Activated CD4-positive, alpha-beta T cell treated with anti-CD3 and anti-CD28 coated beads, Interleukin-2, amount 10 ng/mL, durations not matched to agents 7 days and 5 days (primary cell): ENCODE measurements at regions not wholly inside any gene's neighbourhood (a gene's known extent, or its start where the extent isn't known, plus 50 kb on each side); places are given as distances from the start of the nearest gene placed in this dataset.
"Not testable (repeated sequence)": the region's sequence is repeated elsewhere in the genome, so short reads cannot be mapped to it uniquely, and the experiment has no call there.

Source experiments
- CTCF ChIA-PET: fragments of 350-600 bp; sonication (Branson Sonifier 250); formaldehyde crosslinking; loops from one replicate; lab custom pipeline; 2021; ENCODE audit warnings: antibody characterized with exemption; lab: Charles Lee
- POLR2A ChIA-PET: fragments of 350-600 bp; sonication (Branson Sonifier 250); formaldehyde crosslinking; loops from one replicate; lab custom pipeline; 2021; ENCODE audit warnings: antibody characterized with exemption; lab: Charles Lee
- DNase-seq: peaks from one replicate; pipeline ENCODE4 v3.0.0-alpha.2; 2020
- H3K27ac Mint-ChIP-seq: one replicate; pipeline ENCODE4 v1.8.0; 2021; ENCODE audit warnings: mild to moderate bottlenecking, moderate library complexity, mixed read lengths
- H3K27me3 Mint-ChIP-seq: one replicate; pipeline ENCODE4 v1.8.0; 2021; ENCODE audit warnings: mixed read lengths
- H3K36me3 Mint-ChIP-seq: one replicate; pipeline ENCODE4 v1.8.0; 2021; ENCODE audit warnings: low read depth, mixed read lengths
- H3K4me1 Mint-ChIP-seq: one replicate; pipeline ENCODE4 v1.8.0; 2021; ENCODE audit warnings: mixed read lengths
- H3K4me3 Mint-ChIP-seq: one replicate; pipeline ENCODE4 v1.8.0; 2021; ENCODE audit warnings: mild to moderate bottlenecking, moderate library complexity, mixed read lengths
- H3K9me3 Mint-ChIP-seq: one replicate; pipeline ENCODE4 v1.8.0; 2021; ENCODE audit warnings: mixed read lengths

DNA sequence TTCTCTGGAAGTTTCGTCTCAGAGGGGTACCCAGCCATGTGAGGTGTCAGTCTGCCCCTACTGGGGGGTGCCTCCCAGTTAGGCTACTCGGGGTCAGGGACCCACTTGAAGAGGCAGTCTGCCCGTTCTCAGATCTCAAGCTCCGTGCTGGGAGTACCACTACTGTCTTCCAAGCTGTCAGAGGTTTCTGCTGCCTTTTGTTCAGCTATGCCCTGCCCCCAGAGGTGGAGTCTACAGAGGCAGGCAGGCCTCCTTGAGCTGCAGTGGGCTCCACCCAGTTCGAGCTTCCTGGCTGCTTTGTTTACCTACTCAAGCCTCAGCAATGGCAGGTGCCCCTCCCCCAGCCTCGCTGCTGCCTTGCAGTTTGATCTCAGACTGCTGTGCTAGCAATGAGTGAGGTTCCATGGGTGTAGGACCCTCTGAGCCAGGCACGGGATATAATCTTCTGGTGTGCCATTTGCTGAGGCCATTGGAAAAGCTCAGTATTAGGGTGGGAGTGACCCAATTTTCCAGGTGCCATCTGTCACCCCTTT is 71.0 kb upstream of the SH3GLB1 start:
- CTCF ChIA-PET, H3K4me3 Mint-ChIP-seq: not testable (repeated sequence)

DNA sequence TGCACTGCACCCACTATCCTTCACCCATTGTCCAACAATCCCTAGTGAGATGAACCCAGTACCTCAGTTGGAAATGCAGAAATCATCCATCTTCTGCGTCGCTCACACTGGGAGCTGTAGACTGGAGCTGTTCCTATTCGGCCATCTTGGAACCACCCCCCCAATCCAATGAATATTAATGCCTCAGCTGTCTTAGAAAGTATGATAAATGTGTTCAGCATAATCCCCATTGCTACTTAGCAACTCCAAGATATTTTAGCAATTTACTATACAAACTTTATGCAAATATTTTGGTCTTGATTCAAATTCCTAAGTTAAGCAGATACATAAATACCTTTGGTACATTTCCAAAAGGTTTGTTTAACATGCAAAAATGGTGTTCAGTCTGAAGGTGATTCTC is 70.5 kb upstream of the SH3GLB1 start:
- CTCF ChIA-PET, result no interaction called here
- no peak overlapping the region for H3K4me3 Mint-ChIP-seq

More for the DNA sequence above, 71.0 kb upstream of the SH3GLB1 start:
- H3K9me3 Mint-ChIP-seq, H3K27ac Mint-ChIP-seq, H3K4me1 Mint-ChIP-seq, H3K36me3 Mint-ChIP-seq, H3K27me3 Mint-ChIP-seq, DNase-seq, POLR2A ChIA-PET: not testable (repeated sequence)

DNA sequence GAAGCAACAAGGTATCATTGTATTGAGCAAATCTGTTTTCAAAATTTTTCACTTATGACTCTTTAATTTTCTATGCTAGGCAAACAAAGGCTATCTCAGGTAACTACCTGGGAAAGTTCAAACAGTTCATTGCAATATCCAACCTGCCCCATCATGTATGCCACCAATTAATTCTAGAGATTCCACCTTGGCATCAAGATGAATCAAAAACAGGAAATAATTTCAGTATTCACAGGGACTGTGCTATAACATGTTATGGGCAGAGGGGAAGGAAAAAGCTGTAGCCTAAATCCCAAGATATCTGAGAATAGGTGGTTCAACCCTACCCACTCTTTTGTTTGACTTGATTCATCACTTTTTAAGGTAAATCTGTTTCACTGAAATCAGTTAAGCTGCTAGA is 67.5 kb upstream of the SH3GLB1 start:
- ChIA-PET POLR2A (no interaction called here), CTCF (no interaction called here)
- no peak overlapping the region for H3K4me3 Mint-ChIP-seq
- H3K9me3 Mint-ChIP-seq, result no peaks in the 10 kb centered on the region
- H3K27ac Mint-ChIP-seq, result no peak overlapping the region
- no peak for DNase-seq
- H3K4me1 Mint-ChIP-seq, result no peaks in the 10 kb centered on the region
- H3K27me3 Mint-ChIP-seq, result peaks cover 4% of the 10 kb centered on the region
- no peaks in the 10 kb centered on the region for H3K36me3 Mint-ChIP-seq

More for the DNA sequence above, 70.5 kb upstream of the SH3GLB1 start:
- Mint-ChIP-seq H3K27ac (no peak overlapping the region), H3K4me1 (no peaks in the 10 kb centered on the region), H3K27me3 (peaks cover 2% of the 10 kb centered on the region), H3K36me3 (no peaks in the 10 kb centered on the region), H3K9me3 (no peaks in the 10 kb centered on the region)
- no peak for DNase-seq
- POLR2A ChIA-PET, result no interaction called here

DNA sequence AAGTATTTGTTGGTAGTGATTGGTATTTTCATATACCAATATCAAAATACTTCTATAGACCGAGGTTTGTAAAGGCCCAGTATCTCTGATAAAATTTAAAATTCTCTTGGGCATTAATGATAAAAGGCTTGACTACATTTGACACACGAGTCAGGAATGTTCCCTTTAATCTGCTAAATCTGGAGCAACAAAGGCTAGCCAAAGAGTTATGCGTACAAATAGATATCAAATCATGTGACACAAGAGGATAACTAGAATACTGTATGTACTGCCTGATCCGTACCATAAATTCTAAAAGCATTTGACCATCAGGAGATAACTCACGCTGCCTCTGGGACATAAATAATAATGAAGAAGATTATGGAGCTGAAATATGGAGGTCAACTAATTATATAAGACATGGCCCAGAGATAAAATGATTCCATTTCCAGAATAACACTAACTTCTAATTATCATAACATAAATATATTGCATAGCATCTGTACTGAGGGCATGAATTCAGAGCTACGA is 64.2 kb upstream of the SH3GLB1 start:
- H3K36me3 Mint-ChIP-seq, result no peaks in the 10 kb centered on the region
- CTCF ChIA-PET, result interaction anchor here (1.6 kb wide), 1 partner anchor 20 kb away, joined by 3 read pairs; no protein-coding TSS in a partner anchor

DNA sequence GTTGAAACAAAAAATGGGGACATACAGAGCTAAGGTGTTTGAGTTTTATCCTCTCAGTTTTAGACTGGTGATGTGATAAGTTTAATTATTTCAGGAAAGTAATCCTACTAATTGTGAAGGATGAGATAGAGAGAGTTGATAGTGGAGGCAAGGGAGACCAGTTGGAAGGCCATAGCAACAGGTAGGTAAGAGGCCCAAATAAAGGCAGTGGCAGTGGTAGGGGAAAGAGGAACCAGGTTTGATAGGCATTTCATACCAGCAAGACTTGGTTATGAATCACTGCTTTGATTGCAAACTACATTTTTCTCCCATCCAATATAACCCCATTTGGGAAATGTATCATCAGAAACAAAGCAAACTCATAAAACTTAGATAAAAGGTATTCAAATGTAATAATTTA is 63.1 kb upstream of the SH3GLB1 start:
- no peak overlapping the region for H3K27ac Mint-ChIP-seq
- H3K4me3 Mint-ChIP-seq, result no peak overlapping the region
- no peaks in the 10 kb centered on the region for H3K4me1 Mint-ChIP-seq
- no peaks in the 10 kb centered on the region for H3K36me3 Mint-ChIP-seq
- no peak for DNase-seq
- H3K27me3 Mint-ChIP-seq, result peaks cover 2% of the 10 kb centered on the region
- H3K9me3 Mint-ChIP-seq, result no peaks in the 10 kb centered on the region
- POLR2A ChIA-PET, result no interaction called here
- CTCF ChIA-PET, result interaction anchor here (1.4 kb wide), 1 partner anchor 13 kb away, joined by 4 read pairs; no protein-coding TSS in a partner anchor

More for the DNA sequence above, 64.2 kb upstream of the SH3GLB1 start:
- Mint-ChIP-seq H3K4me1 (no peaks in the 10 kb centered on the region), H3K4me3 (no peak overlapping the region), H3K27me3 (peaks cover 2% of the 10 kb centered on the region), H3K27ac (no peak overlapping the region), H3K9me3 (no peaks in the 10 kb centered on the region)
- no peak for DNase-seq
- POLR2A ChIA-PET, result no interaction called here

DNA sequence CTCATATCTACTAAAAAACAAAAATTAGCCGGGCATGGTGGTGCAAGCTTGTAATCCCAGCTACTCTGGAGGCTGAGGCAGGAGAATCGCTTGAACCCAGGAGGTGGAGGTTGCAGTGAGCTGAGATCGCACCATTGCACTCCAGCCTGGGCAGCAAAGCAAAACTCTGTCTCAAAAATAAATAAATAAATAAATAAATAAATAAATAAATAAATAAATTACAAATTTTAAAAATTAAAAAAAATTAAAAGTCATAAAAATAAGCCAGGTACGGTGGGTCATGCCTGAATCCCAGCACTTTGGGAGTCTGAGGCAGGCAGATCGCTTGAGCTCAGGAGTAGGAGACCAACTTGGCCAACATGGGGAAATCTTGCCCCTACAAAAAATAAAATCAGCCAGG is 59.7 kb upstream of the SH3GLB1 start:
- H3K4me1 Mint-ChIP-seq, H3K27me3 Mint-ChIP-seq, H3K4me3 Mint-ChIP-seq, H3K9me3 Mint-ChIP-seq, H3K27ac Mint-ChIP-seq, POLR2A ChIA-PET, DNase-seq, H3K36me3 Mint-ChIP-seq: not testable (repeated sequence)
- CTCF ChIA-PET, result interaction anchor here (1.0 kb wide), 1 partner anchor 31 kb away, joined by 6 read pairs; no protein-coding TSS in a partner anchor

DNA sequence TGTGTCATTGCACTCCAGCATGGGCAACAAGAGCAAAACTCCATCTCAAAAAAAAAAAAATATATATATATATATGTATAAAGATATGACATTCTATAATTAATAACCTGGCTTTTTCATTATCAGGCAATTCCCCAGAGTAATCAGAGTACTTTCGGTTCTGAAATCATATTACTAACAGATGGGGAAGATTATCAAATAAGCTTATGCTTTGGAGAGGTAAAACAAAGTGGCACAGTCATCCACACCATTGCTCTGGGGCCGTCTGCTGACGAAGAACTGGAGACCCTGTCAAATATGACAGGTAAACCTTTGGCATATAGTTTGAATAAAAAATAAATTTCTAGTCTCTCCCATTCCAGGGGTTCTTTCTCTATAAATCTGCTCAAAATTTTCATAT is 58.5 kb upstream of the SH3GLB1 start:
- Mint-ChIP-seq H3K36me3 (no peaks in the 10 kb centered on the region), H3K27me3 (peaks cover 2% of the 10 kb centered on the region), H3K9me3 (no peaks in the 10 kb centered on the region), H3K27ac (no peak overlapping the region), H3K4me1 (no peaks in the 10 kb centered on the region), H3K4me3 (no peak overlapping the region)
- ChIA-PET POLR2A (no interaction called here), CTCF (no interaction called here)
- no peak for DNase-seq

DNA sequence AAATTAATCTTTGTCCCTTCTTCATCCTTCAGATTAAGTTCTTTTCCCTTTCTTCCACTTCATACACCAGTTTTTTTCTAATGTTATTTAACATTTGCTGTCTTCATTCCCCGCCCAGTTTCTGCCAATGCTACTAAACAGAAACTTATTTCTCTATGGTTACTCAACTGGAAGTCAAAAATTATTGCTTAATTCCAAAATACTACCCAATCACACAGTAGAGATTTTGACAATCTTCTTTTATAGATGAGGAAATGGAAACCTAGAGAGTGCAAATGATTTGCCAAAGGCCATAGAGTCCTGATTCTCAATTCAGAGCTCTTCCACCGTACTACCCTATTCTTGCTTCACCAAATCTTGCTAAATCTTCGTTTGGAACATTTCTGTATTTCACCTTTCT is 58.1 kb upstream of the SH3GLB1 start:
- POLR2A ChIA-PET, result no interaction called here
- Mint-ChIP-seq H3K27ac (no peak overlapping the region), H3K9me3 (no peaks in the 10 kb centered on the region), H3K4me3 (no peak overlapping the region), H3K27me3 (peaks cover under 1% of the 10 kb centered on the region), H3K4me1 (no peaks in the 10 kb centered on the region), H3K36me3 (no peaks in the 10 kb centered on the region)
- CTCF ChIA-PET, result no interaction called here
- DNase-seq, result no peak

DNA sequence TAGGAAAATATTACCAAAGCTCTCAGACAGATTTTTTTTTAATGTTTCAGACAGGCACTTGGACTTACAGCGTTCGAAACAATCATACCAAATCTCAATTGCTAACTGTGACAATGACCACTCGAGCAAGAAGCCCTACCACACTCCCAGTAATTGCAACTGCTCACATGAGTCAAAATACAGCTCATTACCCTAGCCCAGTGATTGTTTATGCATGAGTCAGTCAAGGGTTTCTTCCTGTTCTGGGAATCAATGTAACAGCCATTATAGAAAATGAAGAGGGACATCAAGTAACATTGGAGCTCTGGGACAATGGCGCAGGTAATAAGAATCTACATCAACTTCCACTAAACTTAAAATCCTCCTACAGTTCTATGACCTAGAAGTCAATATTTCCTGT is 56.1 kb upstream of the SH3GLB1 start:
- Mint-ChIP-seq H3K9me3 (no peaks in the 10 kb centered on the region), H3K36me3 (no peaks in the 10 kb centered on the region), H3K27me3 (no peaks in the 10 kb centered on the region), H3K4me3 (no peak overlapping the region), H3K27ac (no peak overlapping the region), H3K4me1 (no peaks in the 10 kb centered on the region)
- ChIA-PET CTCF (no interaction called here), POLR2A (no interaction called here)
- no peak for DNase-seq

DNA sequence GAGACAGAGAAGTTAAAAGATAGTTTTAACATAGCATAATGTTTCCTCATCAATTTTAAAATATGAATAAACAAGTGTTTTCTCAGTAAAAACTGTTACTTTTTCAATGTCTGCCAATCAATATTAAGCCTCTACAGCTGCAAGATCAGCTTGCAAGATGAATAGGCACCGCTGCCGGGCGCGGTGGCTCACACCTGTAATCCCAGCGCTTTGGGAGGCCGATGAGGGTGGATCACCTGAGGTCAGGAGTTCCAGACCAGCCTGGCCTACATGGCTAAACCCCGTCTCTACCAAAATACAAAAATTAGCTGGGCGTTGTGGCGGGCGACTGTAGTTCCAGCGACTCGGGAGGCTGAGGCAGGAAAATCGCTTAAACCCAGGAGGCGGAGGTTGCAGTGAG is 54.8 kb upstream of the SH3GLB1 start:
- no peaks in the 10 kb centered on the region for H3K9me3 Mint-ChIP-seq
- no peaks in the 10 kb centered on the region for H3K27me3 Mint-ChIP-seq
- no peak for DNase-seq
- no peak overlapping the region for H3K27ac Mint-ChIP-seq
- H3K4me1 Mint-ChIP-seq, result no peaks in the 10 kb centered on the region
- no peaks in the 10 kb centered on the region for H3K36me3 Mint-ChIP-seq
- no peak overlapping the region for H3K4me3 Mint-ChIP-seq
- ChIA-PET POLR2A (no interaction called here), CTCF (no interaction called here)

DNA sequence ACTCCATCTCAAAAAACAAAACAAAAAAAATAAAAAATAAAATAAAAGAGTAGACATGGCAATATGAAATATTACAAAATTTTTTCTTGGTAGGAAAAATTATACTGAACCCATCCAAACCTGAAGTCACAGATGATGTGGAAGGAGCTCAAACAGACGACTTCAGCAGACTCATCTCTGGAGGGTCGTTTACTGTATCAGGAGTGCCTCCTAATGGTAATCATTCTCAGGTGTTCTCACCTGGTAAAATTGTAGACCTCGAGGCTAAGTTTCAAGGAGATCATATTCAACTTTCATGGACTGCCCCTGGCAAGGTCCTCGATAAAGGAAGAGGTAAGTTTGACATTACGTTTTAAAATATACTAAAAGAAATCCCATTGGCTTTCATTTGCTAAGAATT is 54.3 kb upstream of the SH3GLB1 start:
- H3K4me1 Mint-ChIP-seq, result no peaks in the 10 kb centered on the region
- no peaks in the 10 kb centered on the region for H3K9me3 Mint-ChIP-seq
- no peaks in the 10 kb centered on the region for H3K27me3 Mint-ChIP-seq
- H3K36me3 Mint-ChIP-seq, result no peaks in the 10 kb centered on the region
- no peak for DNase-seq
- no peak overlapping the region for H3K27ac Mint-ChIP-seq
- ChIA-PET CTCF (no interaction called here), POLR2A (no interaction called here)
- H3K4me3 Mint-ChIP-seq, result no peak overlapping the region
